ENCODE measurements at regions not wholly inside any gene's neighbourhood (a gene's known extent, or its start where the extent isn't known, plus 50 kb on each side); places are given as distances from the start of the nearest gene placed in this dataset.

DNA sequence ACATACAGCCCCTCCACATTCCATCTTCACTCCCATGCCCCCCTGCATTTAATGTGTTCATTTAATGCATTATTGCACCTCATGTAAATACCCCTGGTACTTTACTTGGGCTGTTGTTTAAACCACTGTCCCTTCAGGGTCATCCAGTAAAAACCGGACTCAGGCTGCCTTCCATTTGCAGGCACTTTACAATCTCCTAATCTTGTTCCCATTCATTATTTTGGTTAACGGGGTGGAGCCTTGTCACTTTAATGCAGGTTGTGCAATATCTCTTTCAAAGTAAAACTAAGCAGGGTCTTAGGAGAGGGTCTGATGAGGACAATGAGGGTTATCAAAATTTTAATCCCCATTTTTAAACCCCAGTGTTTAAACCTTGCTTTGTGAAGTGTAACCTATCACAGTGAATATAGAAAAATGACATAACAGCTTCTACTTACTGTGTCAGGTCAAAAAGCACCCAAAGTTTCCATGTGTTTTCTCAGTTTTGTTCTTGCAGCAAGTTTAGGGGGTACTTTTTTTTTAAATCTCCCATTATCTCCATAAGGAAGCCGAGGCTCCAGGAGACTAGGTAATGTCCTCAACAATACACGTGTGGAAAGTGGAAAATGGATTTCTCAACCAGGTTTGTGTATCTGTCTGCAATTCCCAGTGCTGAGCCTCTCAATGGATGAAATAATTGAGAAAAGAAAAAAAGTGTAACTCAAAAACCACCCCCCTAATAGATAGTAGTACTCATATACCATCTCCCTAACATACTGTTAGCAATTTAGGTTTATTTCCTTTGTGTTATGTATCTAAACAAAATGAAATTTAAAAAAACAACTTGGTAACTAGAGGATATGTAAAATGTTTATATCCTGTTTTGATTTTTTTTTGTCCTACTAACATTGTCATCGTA is 54.2 kb upstream of the SPRY4 start:
- no peak for TF ChIP-seq POLR2A (IDR thresholded peaks at IDR 0.05; ENCODE audit: low read length)
- TF ChIP-seq GATA1 (IDR thresholded peaks at IDR 0.05; ENCODE audit: low read depth, low read length) = no peak

Measured in erythroblast (primary cell).